Endothelial cell of umbilical vein (primary cell): ENCODE measurements at regions not wholly inside any gene's neighbourhood (a gene's known extent, or its start where the extent isn't known, plus 50 kb on each side); places are given as distances from the start of the nearest gene placed in this dataset.

Source experiments
- BruUV-seq: library from RNA; stranded (reverse); fragments of 400-500 nt; replicated peaks from 2 replicates; lab custom pipeline; 2021; lab: Mats Ljungman, UMichigan
- CTCF ChIA-PET: fragments of 300-600, 350-600 bp; sonication (Branson Sonifier 250); formaldehyde crosslinking; loops from one replicate; lab custom pipeline; 2021; ENCODE audit warnings: antibody characterized with exemption, inconsistent platforms; lab: Charles Lee
- POLR2A ChIA-PET: fragments of 300-600, 350-600 bp; sonication (Branson Sonifier 250); formaldehyde crosslinking; loops from one replicate; lab custom pipeline; 2021; ENCODE audit warnings: antibody characterized with exemption, inconsistent platforms; lab: Charles Lee
- DNase-seq: peaks from one replicate; pipeline ENCODE4 v3.0.0-alpha.2; 2011; ENCODE audit warnings: low read depth, low spot score
- FAIRE-seq: peaks from 2 replicates; lab custom pipeline; 2011; peaks lifted over from hg19 to GRCh38; lab: Jason Lieb, UNC
- H2AFZ ChIP-seq: 2 replicates; pipeline ENCODE4 v1.6.0; 2012; ENCODE audit warnings: low read depth, low read length, control low read depth, inconsistent platforms
- H3K27ac ChIP-seq: 2 replicates; pipeline ENCODE4 v1.5.1; 2011; ENCODE audit warnings: low read depth, mild to moderate bottlenecking, control low read depth, low read length, moderate library complexity; ENCODE audit not compliant: insufficient read depth
- H3K27me3 ChIP-seq, 2 experiments: 2 replicates each; pipeline versions ENCODE4 v1.6.0 to v1.6.1; 2011; ENCODE audit warnings: low read length in 2 of 2, mixed read lengths in 1 of 2; ENCODE audit not compliant: control insufficient read depth in 2 of 2, insufficient read depth in 2 of 2
- H3K36me3 ChIP-seq, 2 experiments: 2 replicates in 1 of 2; 3 replicates in 1 of 2; pipeline ENCODE4 v1.5.1; 2011; ENCODE audit warnings: low read length in 2 of 2, mild to moderate bottlenecking in 1 of 2, moderate library complexity in 1 of 2; ENCODE audit not compliant: control insufficient read depth in 2 of 2, insufficient read depth in 2 of 2; ENCODE audit errors: extremely low read depth in 1 of 2
- H3K4me1 ChIP-seq: 3 replicates; pipeline ENCODE4 v1.5.1; 2011; ENCODE audit warnings: mild to moderate bottlenecking, low read length; ENCODE audit not compliant: control insufficient read depth, insufficient read depth; ENCODE audit errors: extremely low read depth
- H3K4me2 ChIP-seq: 2 replicates; pipeline ENCODE4 v1.6.1; 2011; ENCODE audit warnings: low read length, control low read depth, mixed read lengths; ENCODE audit not compliant: insufficient read depth
- H3K4me3 ChIP-seq, 3 experiments: fragments of 200-600 bp in 1 of 3; sonication (generic), shearing (Covaris generic) in 1 of 3; replicated peaks in 1 of 3; 2 replicates each; pipeline ENCODE4 v1.5.1; 2011 to 2016; ENCODE audit warnings: control low read depth in 3 of 3, low read length in 3 of 3, mild to moderate bottlenecking in 2 of 3, inconsistent platforms in 1 of 3, low read depth in 1 of 3, moderate library complexity in 1 of 3; ENCODE audit not compliant: insufficient read depth in 1 of 3
- H3K79me2 ChIP-seq: 2 replicates; pipeline ENCODE4 v1.6.0; 2012; ENCODE audit warnings: low read length, inconsistent platforms; ENCODE audit not compliant: control insufficient read depth, insufficient read depth
- H3K9ac ChIP-seq: replicated peaks from 2 replicates; pipeline ENCODE3; 2011; ENCODE audit warnings: low read length, control low read depth; ENCODE audit not compliant: insufficient read depth; ENCODE audit errors: extremely low read depth
- H3K9me1 ChIP-seq: replicated peaks from 3 replicates; pipeline ENCODE4 v1.6.0; 2011; ENCODE audit warnings: mild to moderate bottlenecking, low read length; ENCODE audit not compliant: control insufficient read depth, insufficient read depth; ENCODE audit errors: extremely low read depth
- H3K9me3 ChIP-seq: replicated peaks from 2 replicates; pipeline ENCODE4 v1.5.1; 2012; ENCODE audit warnings: low read length, inconsistent platforms; ENCODE audit not compliant: control insufficient read depth, insufficient read depth
- H4K20me1 ChIP-seq: replicated peaks from 2 replicates; pipeline ENCODE3; 2011; ENCODE audit warnings: mild to moderate bottlenecking, low read length; ENCODE audit not compliant: control insufficient read depth, insufficient read depth; ENCODE audit errors: extremely low read depth
- EZH2 ChIP-seq: IDR thresholded peaks from 2 replicates; pipeline ENCODE4 v1.6.1; 2012; ENCODE audit warnings: borderline replicate concordance, low read depth, mild to moderate bottlenecking, moderate library complexity, low read length, inconsistent platforms; ENCODE audit not compliant: severe bottlenecking
- FOS ChIP-seq: IDR thresholded peaks from 2 replicates; pipeline ENCODE4 v1.6.1; 2011; ENCODE audit warnings: mild to moderate bottlenecking, low read length, moderate library complexity, borderline replicate concordance; ENCODE audit not compliant: insufficient read depth
- JUN ChIP-seq: IDR thresholded peaks from 2 replicates; pipeline ENCODE4 v1.6.1; 2011; ENCODE audit warnings: borderline replicate concordance, low read depth; ENCODE audit not compliant: insufficient read length, insufficient read depth
- dilution Hi-C: fragments of 300-500 bp; cut with MboI; formaldehyde crosslinking; loops from one replicate; pipeline ENCODE4 v1.15.0; 2019; ENCODE audit warnings: low sequenced_read_pairs; ENCODE audit not compliant: extremely low pct_ligation_motif_present
- intact Hi-C: fragments of 100-400 bp; cut with micrococcal nuclease; formaldehyde crosslinking; loops from one replicate; pipeline ENCODE4 v1.10.0; 2022
- TF ChIP-seq, protein P1 (sequence below): IDR thresholded peaks from 2 replicates; pipeline ENCODE4 v1.6.1; 2011; ENCODE audit not compliant: insufficient read depth, insufficient read length

DNA sequence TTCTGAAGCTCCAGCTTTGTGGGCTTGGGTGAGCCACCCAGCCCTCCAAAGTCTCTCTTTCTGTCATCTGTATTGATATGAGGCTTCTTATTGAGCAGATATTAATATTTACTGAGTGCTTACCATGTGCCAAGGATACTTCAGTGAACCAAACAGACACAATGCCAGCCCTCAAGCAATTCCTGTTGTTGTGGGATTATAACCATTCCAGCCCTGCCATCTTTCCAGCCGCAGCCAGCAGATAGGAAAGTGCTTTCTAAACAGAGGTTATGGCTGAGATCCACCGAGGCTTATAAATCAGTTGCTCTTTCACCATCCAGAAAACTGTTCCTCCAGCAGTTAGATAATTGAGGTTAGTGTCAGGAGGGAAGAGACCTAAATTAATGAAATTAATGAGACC, 137.7 kb upstream of the ALDH1B1 start:
- no peaks in the 10 kb centered on the region for H3K36me3 ChIP-seq
- no peak overlapping the region for H2AFZ ChIP-seq
- H3K4me3 ChIP-seq, result no peak overlapping the region
- no peaks in the 10 kb centered on the region for H3K79me2 ChIP-seq
- no peak for DNase-seq
- CTCF ChIA-PET, result interaction anchor here (1.2 kb wide), 1 partner anchor 9 kb away, joined by 4 read pairs; no protein-coding TSS in a partner anchor
- dilution Hi-C loops, result no loop called here
- H3K9me3 ChIP-seq, result no peaks in the 10 kb centered on the region
- H3K27ac ChIP-seq, result no peak overlapping the region
- TF ChIP-seq FOS, result no peak
- TF ChIP-seq, protein P1, sequence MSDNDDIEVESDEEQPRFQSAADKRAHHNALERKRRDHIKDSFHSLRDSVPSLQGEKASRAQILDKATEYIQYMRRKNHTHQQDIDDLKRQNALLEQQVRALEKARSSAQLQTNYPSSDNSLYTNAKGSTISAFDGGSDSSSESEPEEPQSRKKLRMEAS, result no peak
- BruUV-seq, result no TSS peak
- no peaks in the 10 kb centered on the region for H3K4me1 ChIP-seq
- POLR2A ChIA-PET, result no interaction called here
- FAIRE-seq, result no peak
- H3K27me3 ChIP-seq, result peaks cover 6 to 7% of the 10 kb centered on the region in 2 experiments
- H3K9ac ChIP-seq, result no peak overlapping the region
- intact Hi-C loops, result no loop called here
- H3K4me2 ChIP-seq, result no peak overlapping the region
- H4K20me1 ChIP-seq, result no peaks in the 10 kb centered on the region
- H3K9me1 ChIP-seq, result no peaks in the 10 kb centered on the region

DNA sequence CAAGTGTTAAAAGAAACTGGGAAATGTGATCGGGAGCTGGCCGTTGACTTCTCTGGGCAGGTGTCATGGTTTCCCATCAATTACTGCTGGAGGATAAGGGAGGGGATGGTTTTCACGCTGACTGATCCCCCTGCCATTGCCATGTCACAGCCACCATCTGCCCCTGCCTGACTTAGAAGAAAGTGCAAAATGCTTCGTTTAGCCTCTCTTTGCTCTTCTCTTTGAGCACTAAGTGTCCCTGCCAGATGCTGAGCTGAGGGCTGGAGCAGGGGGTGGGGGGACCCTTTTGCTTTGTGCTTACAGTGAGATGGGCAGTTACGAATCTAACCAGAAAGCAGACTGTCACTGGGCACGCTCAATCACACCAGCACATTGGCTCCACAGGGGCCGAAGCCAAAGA, 138.4 kb upstream of the ALDH1B1 start:
- BruUV-seq, result no TSS peak
- POLR2A ChIA-PET, result no interaction called here
- intact Hi-C loops, result no loop called here

More for the DNA sequence above, 138.4 kb upstream of the ALDH1B1 start:
- peaks cover 5 to 7% of the 10 kb centered on the region in 2 experiments for H3K27me3 ChIP-seq
- H3K9me3 ChIP-seq, result no peaks in the 10 kb centered on the region
- DNase-seq (no peak), FAIRE-seq (no peak)
- no peak overlapping the region for H3K4me3 ChIP-seq
- H3K79me2 ChIP-seq, result no peaks in the 10 kb centered on the region
- H3K4me2 ChIP-seq, result no peak overlapping the region
- CTCF ChIA-PET, result interaction anchor here (1.2 kb wide), 1 partner anchor 9 kb away, joined by 4 read pairs; no protein-coding TSS in a partner anchor
- no peak overlapping the region for H3K27ac ChIP-seq
- no peak overlapping the region for H3K9ac ChIP-seq
- no peaks in the 10 kb centered on the region for H3K36me3 ChIP-seq
- TF ChIP-seq JUN (no peak), EZH2 (no peak)
- no peak overlapping the region for H2AFZ ChIP-seq
- dilution Hi-C loops, result no loop called here
- H4K20me1 ChIP-seq, result no peaks in the 10 kb centered on the region
- no peaks in the 10 kb centered on the region for H3K4me1 ChIP-seq
- no peaks in the 10 kb centered on the region for H3K9me1 ChIP-seq
